Vagina (tissue), 2 donors: ENCODE measurements at regions not wholly inside any gene's neighbourhood (a gene's known extent, or its start where the extent isn't known, plus 50 kb on each side); places are given as distances from the start of the nearest gene placed in this dataset.

Experiments used
- CTCF ChIP-seq, 3 experiments: fragments of 450-650 bp in 2 of 3; fragments of 200-600 bp in 1 of 3; sonication (generic) in 1 of 3; IDR thresholded peaks; one replicate each; pipeline ENCODE4 v1.5.1; 2017 to 2019; ENCODE audit warnings: antibody characterized with exemption in 3 of 3, mild to moderate bottlenecking in 2 of 3, moderate library complexity in 2 of 3
- POLR2A ChIP-seq, 2 donors: fragments of 450-650 bp; IDR thresholded peaks; one replicate each; pipeline ENCODE4 v1.6.1; 2017; ENCODE audit warnings: antibody characterized with exemption in 2 of 2, mild to moderate bottlenecking in 2 of 2, moderate library complexity in 2 of 2

DNA sequence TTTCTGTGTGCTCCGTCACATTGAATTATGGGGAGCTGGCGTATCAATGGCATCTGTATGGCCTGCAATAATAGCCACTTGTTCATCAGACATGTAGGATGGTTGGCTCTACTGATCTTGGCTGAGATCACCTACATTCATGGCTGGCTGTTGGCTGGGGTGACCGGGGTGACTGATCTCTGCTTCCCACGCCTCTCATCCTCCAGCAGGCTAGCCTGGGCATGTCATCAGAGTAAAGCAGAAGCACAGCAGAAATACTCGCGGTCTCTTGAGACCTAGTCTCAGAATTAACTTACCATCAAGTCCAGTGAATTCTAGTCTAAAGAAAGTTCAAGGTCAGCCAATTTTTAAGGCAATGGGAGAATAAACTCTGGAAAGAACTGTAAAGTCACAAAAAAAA, 257.7 kb upstream of the GLI3 start:
- no peak for TF ChIP-seq POLR2A (IDR thresholded peaks at IDR 0.05)
- no peak for TF ChIP-seq CTCF (IDR thresholded peaks at IDR 0.05)
